H1 (cell line): ENCODE measurements at regions not wholly inside any gene's neighbourhood (a gene's known extent, or its start where the extent isn't known, plus 50 kb on each side); places are given as distances from the start of the nearest gene placed in this dataset.

ENCODE experiments used
- CHD1 ChIP-seq: IDR thresholded peaks from 2 replicates; pipeline ENCODE4 v1.6.1; 2012; ENCODE audit warnings: low read depth, low read length, improper control_type of control experiment
- SIN3A ChIP-seq, 2 experiments: IDR thresholded peaks in 1 of 2; conservative IDR thresholded peaks in 1 of 2; 2 replicates each; pipeline ENCODE4 v1.6.1; 2011 to 2012; ENCODE audit warnings: low read length in 2 of 2, improper control_type of control experiment in 1 of 2, low read depth in 1 of 2, mild to moderate bottlenecking in 1 of 2

DNA sequence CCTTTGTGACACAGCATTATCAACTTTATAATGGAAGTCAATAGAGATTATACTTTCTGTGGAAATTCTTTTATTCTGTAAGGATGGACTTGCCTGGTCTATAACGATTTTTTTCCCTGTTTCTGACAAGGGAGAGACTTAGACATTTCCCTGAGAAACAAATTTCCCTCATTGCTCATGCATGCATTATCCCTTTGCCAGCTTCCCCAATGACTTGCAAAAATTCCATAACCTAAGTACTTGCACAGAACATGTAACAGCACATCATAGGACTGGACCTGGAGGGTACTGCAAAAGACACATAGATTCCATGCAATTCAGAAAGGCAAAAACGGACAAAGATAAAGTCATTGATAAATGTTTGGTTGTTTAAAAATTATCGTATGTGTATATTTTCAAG lies 166.7 kb downstream of the FHIP1A start (continued):
- TF ChIP-seq SIN3A (conservative IDR thresholded peaks at IDR 0.05 in 1 of 2, IDR thresholded peaks at IDR 0.05 in 1 of 2; ENCODE audit: low read depth in 1 of 2, low read length in 2 of 2) (no peak), CHD1 (no peak)
